Ishikawa (cell line): ENCODE measurements at regions not wholly inside any gene's neighbourhood (a gene's known extent, or its start where the extent isn't known, plus 50 kb on each side); places are given as distances from the start of the nearest gene placed in this dataset.

ENCODE experiments used
- CEBPB ChIP-seq: IDR thresholded peaks from 2 replicates; pipeline ENCODE4 v1.6.1; 2012
- CREB1 ChIP-seq: IDR thresholded peaks from 2 replicates; pipeline ENCODE4 v1.6.1; 2012; ENCODE audit warnings: low read depth
- EGR1 ChIP-seq: IDR thresholded peaks from 2 replicates; pipeline ENCODE4 v1.6.1; 2012
- EP300 ChIP-seq: IDR thresholded peaks from 2 replicates; pipeline ENCODE4 v1.6.1; 2012; ENCODE audit warnings: borderline replicate concordance
- FOXM1 ChIP-seq: IDR thresholded peaks from 2 replicates; pipeline ENCODE4 v1.6.1; 2012; ENCODE audit warnings: low read depth, borderline replicate concordance
- NFIC ChIP-seq: IDR thresholded peaks from 2 replicates; pipeline ENCODE4 v1.6.1; 2012
- RAD21 ChIP-seq: IDR thresholded peaks from 2 replicates; pipeline ENCODE4 v1.6.1; 2012; ENCODE audit warnings: low read depth
- TAF1 ChIP-seq: IDR thresholded peaks from 2 replicates; pipeline ENCODE4 v1.6.1; 2012; ENCODE audit warnings: low read depth, mild to moderate bottlenecking
- TCF12 ChIP-seq: IDR thresholded peaks from 2 replicates; pipeline ENCODE4 v1.6.1; 2012; ENCODE audit warnings: low read depth
- TEAD4 ChIP-seq: IDR thresholded peaks from 2 replicates; pipeline ENCODE4 v1.6.1; 2012
- YY1 ChIP-seq: IDR thresholded peaks from 2 replicates; pipeline ENCODE4 v1.6.1; 2012; ENCODE audit warnings: low read depth
- ZBTB7A ChIP-seq: IDR thresholded peaks from 2 replicates; pipeline ENCODE4 v1.6.1; 2012; ENCODE audit warnings: low read depth
- TF ChIP-seq, protein P1 (sequence below): IDR thresholded peaks from 2 replicates; pipeline ENCODE4 v1.6.1; 2012; ENCODE audit warnings: low read depth, mild to moderate bottlenecking
- TF ChIP-seq, protein P2 (sequence below): IDR thresholded peaks from 2 replicates; pipeline ENCODE4 v1.6.1; 2012
- TF ChIP-seq, protein P3 (sequence below): IDR thresholded peaks from 2 replicates; pipeline ENCODE4 v1.6.1; 2012

DNA sequence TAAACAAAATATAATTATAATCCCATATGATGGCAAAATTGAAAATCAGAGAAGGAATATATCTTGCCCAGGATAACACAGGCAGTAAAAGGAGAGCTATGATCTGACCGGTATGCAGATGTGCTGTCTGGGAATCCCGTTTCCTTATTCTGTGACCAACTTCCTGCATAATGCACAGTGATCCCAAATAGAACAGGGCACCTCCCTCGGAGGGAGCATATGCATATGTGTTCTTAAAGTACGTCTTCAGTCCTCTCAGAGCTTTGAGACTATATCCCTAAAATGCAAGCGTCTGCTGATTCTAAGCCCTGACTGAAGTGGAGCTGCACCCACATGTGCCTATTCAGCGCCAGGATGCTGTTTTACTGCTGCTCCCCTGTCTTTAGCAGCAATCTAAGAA is 366.1 kb upstream of the PTBP2 start:
- no peak for TF ChIP-seq FOXM1
- TF ChIP-seq CREB1, result no peak
- TF ChIP-seq ZBTB7A, result no peak
- TF ChIP-seq TAF1, result no peak
- no peak for TF ChIP-seq TEAD4
- no peak for TF ChIP-seq EGR1
- TF ChIP-seq, protein P1, sequence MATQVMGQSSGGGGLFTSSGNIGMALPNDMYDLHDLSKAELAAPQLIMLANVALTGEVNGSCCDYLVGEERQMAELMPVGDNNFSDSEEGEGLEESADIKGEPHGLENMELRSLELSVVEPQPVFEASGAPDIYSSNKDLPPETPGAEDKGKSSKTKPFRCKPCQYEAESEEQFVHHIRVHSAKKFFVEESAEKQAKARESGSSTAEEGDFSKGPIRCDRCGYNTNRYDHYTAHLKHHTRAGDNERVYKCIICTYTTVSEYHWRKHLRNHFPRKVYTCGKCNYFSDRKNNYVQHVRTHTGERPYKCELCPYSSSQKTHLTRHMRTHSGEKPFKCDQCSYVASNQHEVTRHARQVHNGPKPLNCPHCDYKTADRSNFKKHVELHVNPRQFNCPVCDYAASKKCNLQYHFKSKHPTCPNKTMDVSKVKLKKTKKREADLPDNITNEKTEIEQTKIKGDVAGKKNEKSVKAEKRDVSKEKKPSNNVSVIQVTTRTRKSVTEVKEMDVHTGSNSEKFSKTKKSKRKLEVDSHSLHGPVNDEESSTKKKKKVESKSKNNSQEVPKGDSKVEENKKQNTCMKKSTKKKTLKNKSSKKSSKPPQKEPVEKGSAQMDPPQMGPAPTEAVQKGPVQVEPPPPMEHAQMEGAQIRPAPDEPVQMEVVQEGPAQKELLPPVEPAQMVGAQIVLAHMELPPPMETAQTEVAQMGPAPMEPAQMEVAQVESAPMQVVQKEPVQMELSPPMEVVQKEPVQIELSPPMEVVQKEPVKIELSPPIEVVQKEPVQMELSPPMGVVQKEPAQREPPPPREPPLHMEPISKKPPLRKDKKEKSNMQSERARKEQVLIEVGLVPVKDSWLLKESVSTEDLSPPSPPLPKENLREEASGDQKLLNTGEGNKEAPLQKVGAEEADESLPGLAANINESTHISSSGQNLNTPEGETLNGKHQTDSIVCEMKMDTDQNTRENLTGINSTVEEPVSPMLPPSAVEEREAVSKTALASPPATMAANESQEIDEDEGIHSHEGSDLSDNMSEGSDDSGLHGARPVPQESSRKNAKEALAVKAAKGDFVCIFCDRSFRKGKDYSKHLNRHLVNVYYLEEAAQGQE, result no peak
- TF ChIP-seq EP300, result no peak
- TF ChIP-seq CEBPB, result no peak
- no peak for TF ChIP-seq TCF12
- TF ChIP-seq, protein P2, sequence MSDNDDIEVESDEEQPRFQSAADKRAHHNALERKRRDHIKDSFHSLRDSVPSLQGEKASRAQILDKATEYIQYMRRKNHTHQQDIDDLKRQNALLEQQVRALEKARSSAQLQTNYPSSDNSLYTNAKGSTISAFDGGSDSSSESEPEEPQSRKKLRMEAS, result no peak
- no peak for TF ChIP-seq NFIC
- TF ChIP-seq, protein P3, sequence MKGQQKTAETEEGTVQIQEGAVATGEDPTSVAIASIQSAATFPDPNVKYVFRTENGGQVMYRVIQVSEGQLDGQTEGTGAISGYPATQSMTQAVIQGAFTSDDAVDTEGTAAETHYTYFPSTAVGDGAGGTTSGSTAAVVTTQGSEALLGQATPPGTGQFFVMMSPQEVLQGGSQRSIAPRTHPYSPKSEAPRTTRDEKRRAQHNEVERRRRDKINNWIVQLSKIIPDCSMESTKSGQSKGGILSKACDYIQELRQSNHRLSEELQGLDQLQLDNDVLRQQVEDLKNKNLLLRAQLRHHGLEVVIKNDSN, result no peak
- TF ChIP-seq YY1, result no peak
- TF ChIP-seq RAD21, result no peak

GRCh38 chr1:96355961-96356360 is 365.6 kb upstream of the PTBP2 start:
- no peak for TF ChIP-seq NFIC
- TF ChIP-seq TEAD4, result no peak
- no peak for TF ChIP-seq EP300
- TF ChIP-seq TAF1, result no peak
- no peak for TF ChIP-seq CREB1
- TF ChIP-seq, protein P2, result no peak
- no peak for TF ChIP-seq YY1
- TF ChIP-seq, protein P3, result no peak
- TF ChIP-seq EGR1, result no peak
- TF ChIP-seq ZBTB7A, result no peak
- TF ChIP-seq TCF12, result no peak

DNA sequence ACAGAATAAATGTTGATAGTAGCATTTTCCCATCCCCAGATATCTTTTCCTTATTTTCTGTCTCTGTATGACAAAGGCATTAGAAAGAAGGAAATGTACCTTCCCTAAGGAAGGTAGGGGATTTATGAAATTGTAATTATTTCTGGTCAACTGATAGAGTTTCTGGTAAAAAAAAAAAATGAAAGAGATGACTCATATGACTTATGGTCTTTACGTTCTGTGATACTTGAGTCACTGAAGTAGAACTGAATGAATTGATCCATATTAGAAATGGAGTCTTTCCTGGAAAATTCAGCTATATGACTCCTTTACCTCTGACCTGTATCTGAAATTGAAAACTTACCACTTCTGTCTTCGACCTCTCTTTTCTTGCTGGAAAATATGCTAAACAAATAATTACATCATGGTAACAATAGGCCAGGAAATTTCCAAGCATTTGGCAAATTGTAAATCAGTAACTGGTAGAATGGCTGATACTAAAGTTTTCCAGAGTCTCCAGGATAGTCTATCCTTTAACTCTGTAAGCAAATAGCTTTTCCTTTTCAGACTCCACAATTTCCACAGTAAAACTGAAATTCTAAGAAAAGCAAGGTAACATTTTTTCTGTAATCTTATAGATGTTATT is 364.3 kb upstream of the PTBP2 start:
- TF ChIP-seq YY1 (no peak), FOXM1 (no peak), TAF1 (no peak), CEBPB (no peak), RAD21 (no peak), NFIC (no peak)
- TF ChIP-seq, protein P2, result no peak
- TF ChIP-seq, protein P1, result no peak

DNA sequence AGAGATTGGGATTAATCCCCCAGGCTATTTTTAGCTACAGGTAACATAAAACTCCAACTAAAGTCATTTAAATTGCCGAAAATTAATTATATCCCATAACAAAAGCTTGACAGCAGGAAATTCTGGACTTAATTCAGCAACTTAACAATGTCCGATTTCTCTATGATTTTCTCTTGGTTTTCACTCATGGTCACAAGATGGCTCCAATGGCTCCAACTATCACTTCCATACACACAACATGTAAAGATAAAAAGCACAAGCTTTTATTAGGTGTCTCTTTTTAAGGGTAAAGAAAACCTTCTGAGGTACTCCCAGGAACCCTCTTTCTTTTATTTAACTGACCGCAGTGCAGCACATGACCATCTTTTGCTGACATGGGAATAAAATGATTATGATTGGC is 363.5 kb upstream of the PTBP2 start:
- no peak for TF ChIP-seq NFIC
- TF ChIP-seq, protein P1, result no peak
- TF ChIP-seq EGR1, result no peak
- TF ChIP-seq FOXM1, result no peak
- no peak for TF ChIP-seq TAF1
- TF ChIP-seq EP300, result no peak
- TF ChIP-seq, protein P2, result no peak
- TF ChIP-seq TEAD4, result no peak
- TF ChIP-seq YY1, result no peak
- TF ChIP-seq CREB1, result no peak
- TF ChIP-seq RAD21, result no peak
- no peak for TF ChIP-seq CEBPB
- TF ChIP-seq, protein P3, result no peak
